ENCODE measurements at regions not wholly inside any gene's neighbourhood (a gene's known extent, or its start where the extent isn't known, plus 50 kb on each side); places are given as distances from the start of the nearest gene placed in this dataset.

- Histone ChIP-seq H3K4me1 (no peaks in the 10 kb centered on the region), H3K9me3 (no peaks in the 10 kb centered on the region), H3K27me3 (no peaks in the 10 kb centered on the region), H3K27ac (no peak overlapping the region), H3K36me3 (no peaks in the 10 kb centered on the region), H3K4me3 (no peak overlapping the region)
- TF ChIP-seq CTCF (IDR thresholded peaks at IDR 0.05) (no peak), POLR2A (IDR thresholded peaks at IDR 0.05) (no peak)
- DNase-seq: no peak
These were observed 144.6 kb upstream of the NMUR2 start for GRCh38 chr5:152549709-152550108.

DNA sequence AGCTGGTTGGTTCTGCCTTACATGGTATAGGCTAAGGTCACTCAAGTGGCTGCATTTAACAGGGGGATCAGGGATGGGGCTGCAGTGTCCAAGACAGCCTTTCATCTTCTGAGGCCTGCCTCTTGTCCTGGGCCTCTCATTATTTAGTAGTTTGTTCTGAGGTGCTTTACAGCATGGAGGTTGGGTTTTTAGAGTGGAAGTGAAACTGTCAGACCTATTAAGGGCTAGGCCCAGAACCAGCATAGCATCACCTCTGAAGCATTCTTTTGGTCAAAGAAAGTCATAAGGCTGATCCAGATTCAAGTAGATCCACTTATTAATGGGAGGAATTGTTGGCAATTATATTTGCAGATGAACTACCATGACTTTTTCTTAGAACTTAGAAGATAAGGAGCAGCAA is 146.0 kb upstream of the NMUR2 start:
- no peak overlapping the region for H3K27ac ChIP-seq
- no peak overlapping the region for H3K4me3 ChIP-seq
- no peaks in the 10 kb centered on the region for H3K36me3 ChIP-seq
- no peak for DNase-seq
- H3K4me1 ChIP-seq: no peaks in the 10 kb centered on the region
- H3K9me3 ChIP-seq: no peaks in the 10 kb centered on the region
- TF ChIP-seq POLR2A (IDR thresholded peaks at IDR 0.05) (no peak), CTCF (IDR thresholded peaks at IDR 0.05) (no peak)
- H3K27me3 ChIP-seq: no peaks in the 10 kb centered on the region

DNA sequence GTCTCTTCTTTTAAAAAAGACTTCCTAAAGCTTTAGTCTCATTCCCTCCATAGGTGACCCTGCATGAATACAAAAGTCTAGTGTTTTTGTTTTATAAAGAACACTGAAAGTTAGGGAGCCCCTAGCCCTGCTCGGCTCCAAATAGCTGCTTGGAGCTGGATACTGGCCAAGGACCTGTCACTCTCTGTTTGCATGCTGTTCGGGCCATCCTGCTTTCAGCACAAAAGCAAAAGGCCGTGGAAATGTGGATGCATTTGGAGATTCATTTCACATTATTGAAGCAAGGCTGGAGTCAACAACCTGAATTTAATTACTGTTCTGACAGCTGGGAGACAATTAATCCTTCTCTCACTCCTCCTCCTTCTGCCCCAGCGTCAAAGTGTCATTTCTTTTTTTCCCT is 151.7 kb upstream of the NMUR2 start:
- H3K36me3 ChIP-seq: no peaks in the 10 kb centered on the region
- no peak overlapping the region for H3K4me3 ChIP-seq
- TF ChIP-seq CTCF (IDR thresholded peaks at IDR 0.05): no peak
- no peak for TF ChIP-seq POLR2A (IDR thresholded peaks at IDR 0.05)
- no peaks in the 10 kb centered on the region for H3K9me3 ChIP-seq
- H3K27ac ChIP-seq: no peak overlapping the region
- H3K27me3 ChIP-seq: no peaks in the 10 kb centered on the region
- no peaks in the 10 kb centered on the region for H3K4me1 ChIP-seq
- DNase-seq: no peak

- TF ChIP-seq CTCF (IDR thresholded peaks at IDR 0.05) (peak in 4 of 6 experiments; percentile 42 to 55 (median 48)), POLR2A (IDR thresholded peaks at IDR 0.05) (no peak)
- DNase-seq: peak; percentile 21 to 58 (median 50)
- Histone ChIP-seq H3K4me3 (no peak overlapping the region), H3K36me3 (no peaks in the 10 kb centered on the region), H3K27ac (no peak overlapping the region), H3K4me1 (no peaks in the 10 kb centered on the region), H3K27me3 (no peaks in the 10 kb centered on the region), H3K9me3 (no peaks in the 10 kb centered on the region)
These were observed 155.5 kb upstream of the NMUR2 start for GRCh38 chr5:152560512-152561137.

- Histone ChIP-seq H3K4me1 (no peaks in the 10 kb centered on the region), H3K27me3 (no peaks in the 10 kb centered on the region), H3K9me3 (no peaks in the 10 kb centered on the region), H3K36me3 (no peaks in the 10 kb centered on the region), H3K27ac (no peak overlapping the region), H3K4me3 (no peak overlapping the region)
- TF ChIP-seq CTCF (IDR thresholded peaks at IDR 0.05) (no peak), POLR2A (IDR thresholded peaks at IDR 0.05) (no peak)
- no peak for DNase-seq
These were observed 162.9 kb upstream of the NMUR2 start for GRCh38 chr5:152568016-152568415.

- Histone ChIP-seq H3K36me3 (no peaks in the 10 kb centered on the region), H3K27ac (no peak overlapping the region), H3K4me3 (no peak overlapping the region), H3K9me3 (no peaks in the 10 kb centered on the region), H3K4me1 (no peaks in the 10 kb centered on the region), H3K27me3 (no peaks in the 10 kb centered on the region)
- TF ChIP-seq POLR2A (IDR thresholded peaks at IDR 0.05) (no peak), CTCF (IDR thresholded peaks at IDR 0.05) (no peak)
- DNase-seq: no peak
These were observed 167.7 kb upstream of the NMUR2 start for GRCh38 chr5:152572812-152573211.

All from Peyer's patch (tissue), 4 donors.